Activated CD8-positive, alpha-beta memory T cell treated with anti-CD3 and anti-CD28 coated beads for 24 hours (primary cell): ENCODE measurements at regions not wholly inside any gene's neighbourhood (a gene's known extent, or its start where the extent isn't known, plus 50 kb on each side); places are given as distances from the start of the nearest gene placed in this dataset.

Experiments
- DNase-seq: peaks from one replicate; pipeline ENCODE4 v3.0.0-alpha.2; 2020

- DNase-seq = no peak
These were observed 629.7 kb upstream of the FZD8 start for GRCh38 chr10:36271627-36272340.

- DNase-seq = no peak
These were observed 627.1 kb upstream of the FZD8 start for GRCh38 chr10:36269222-36269621.

GRCh38 chr10:36266923-36267322 lies 624.8 kb upstream of the FZD8 start:
- no peak for DNase-seq

- DNase-seq = no peak
These were observed 623.6 kb upstream of the FZD8 start for GRCh38 chr10:36265741-36266140.

GRCh38 chr10:36263871-36264270 lies 621.8 kb upstream of the FZD8 start:
- DNase-seq = no peak

GRCh38 chr10:36256948-36257356 lies 614.9 kb upstream of the FZD8 start:
- no peak for DNase-seq

- no peak for DNase-seq
These were observed 614.1 kb upstream of the FZD8 start for GRCh38 chr10:36256166-36256565.

- no peak for DNase-seq
These were observed 612.1 kb upstream of the FZD8 start for GRCh38 chr10:36254199-36254598.

GRCh38 chr10:36253731-36254130 lies 611.6 kb upstream of the FZD8 start:
- DNase-seq = no peak

- DNase-seq = no peak
These were observed 609.0 kb upstream of the FZD8 start for GRCh38 chr10:36251068-36251467.

- no peak for DNase-seq
These were observed 606.3 kb upstream of the FZD8 start for GRCh38 chr10:36248304-36248981.

- no peak for DNase-seq
These were observed 605.4 kb upstream of the FZD8 start for GRCh38 chr10:36247478-36247877.

GRCh38 chr10:36236931-36237330 lies 594.8 kb upstream of the FZD8 start:
- DNase-seq = no peak

- no peak for DNase-seq
These were observed 594.2 kb upstream of the FZD8 start for GRCh38 chr10:36236341-36236740.

- no peak for DNase-seq
These were observed 590.8 kb upstream of the FZD8 start for GRCh38 chr10:36232935-36233334.

- DNase-seq = no peak
These were observed 582.4 kb upstream of the FZD8 start for GRCh38 chr10:36224431-36224985.

- DNase-seq = no peak
These were observed 579.0 kb upstream of the FZD8 start for GRCh38 chr10:36221101-36221500.

- DNase-seq = no peak
These were observed 578.1 kb upstream of the FZD8 start for GRCh38 chr10:36220151-36220550.

- DNase-seq = no peak
These were observed 569.8 kb upstream of the FZD8 start for GRCh38 chr10:36211856-36212255.

GRCh38 chr10:36209480-36209879 lies 567.4 kb upstream of the FZD8 start:
- no peak for DNase-seq

GRCh38 chr10:36202881-36203280 lies 560.8 kb upstream of the FZD8 start:
- DNase-seq = no peak

- DNase-seq = no peak
These were observed 558.5 kb upstream of the FZD8 start for GRCh38 chr10:36200577-36200976.

- DNase-seq = no peak
These were observed 556.2 kb upstream of the FZD8 start for GRCh38 chr10:36198322-36198721.

- no peak for DNase-seq
These were observed 553.3 kb upstream of the FZD8 start for GRCh38 chr10:36195364-36195763.
